HT-29 (cell line): ENCODE measurements at regions not wholly inside any gene's neighbourhood (a gene's known extent, or its start where the extent isn't known, plus 50 kb on each side); places are given as distances from the start of the nearest gene placed in this dataset.

Experiments used
- DNase-seq: peaks from one replicate; pipeline ENCODE4 v3.0.0-alpha.2; 2015; ENCODE audit warnings: low spot score

GRCh38 chr1:55987491-55988249, 591.7 kb downstream of the PLPP3 start:
- no peak for DNase-seq

DNA sequence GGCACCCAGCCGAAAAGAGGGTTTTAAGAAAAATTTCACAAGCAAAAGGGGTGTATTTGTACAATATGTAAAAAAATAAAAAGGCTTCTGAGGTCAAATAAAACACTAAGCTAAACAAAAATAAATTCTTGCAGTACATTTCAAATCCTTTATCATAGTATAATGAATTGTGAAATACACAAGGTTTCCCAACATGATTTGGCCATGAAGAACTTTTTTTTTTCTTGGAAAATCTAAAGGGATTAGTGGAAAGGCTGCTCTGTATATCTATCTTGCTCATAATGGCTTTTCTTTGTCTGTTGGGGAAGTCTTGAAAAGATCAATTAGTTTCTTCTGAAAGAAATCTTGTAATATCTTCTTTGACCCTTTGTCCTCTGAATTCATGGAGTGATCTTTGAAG, 593.4 kb downstream of the PLPP3 start:
- no peak for DNase-seq

GRCh38 chr1:55981010-55981650, 598.2 kb downstream of the PLPP3 start:
- DNase-seq = no peak

- DNase-seq = no peak
These were observed 598.8 kb downstream of the PLPP3 start for GRCh38 chr1:55980582-55980981.

DNA sequence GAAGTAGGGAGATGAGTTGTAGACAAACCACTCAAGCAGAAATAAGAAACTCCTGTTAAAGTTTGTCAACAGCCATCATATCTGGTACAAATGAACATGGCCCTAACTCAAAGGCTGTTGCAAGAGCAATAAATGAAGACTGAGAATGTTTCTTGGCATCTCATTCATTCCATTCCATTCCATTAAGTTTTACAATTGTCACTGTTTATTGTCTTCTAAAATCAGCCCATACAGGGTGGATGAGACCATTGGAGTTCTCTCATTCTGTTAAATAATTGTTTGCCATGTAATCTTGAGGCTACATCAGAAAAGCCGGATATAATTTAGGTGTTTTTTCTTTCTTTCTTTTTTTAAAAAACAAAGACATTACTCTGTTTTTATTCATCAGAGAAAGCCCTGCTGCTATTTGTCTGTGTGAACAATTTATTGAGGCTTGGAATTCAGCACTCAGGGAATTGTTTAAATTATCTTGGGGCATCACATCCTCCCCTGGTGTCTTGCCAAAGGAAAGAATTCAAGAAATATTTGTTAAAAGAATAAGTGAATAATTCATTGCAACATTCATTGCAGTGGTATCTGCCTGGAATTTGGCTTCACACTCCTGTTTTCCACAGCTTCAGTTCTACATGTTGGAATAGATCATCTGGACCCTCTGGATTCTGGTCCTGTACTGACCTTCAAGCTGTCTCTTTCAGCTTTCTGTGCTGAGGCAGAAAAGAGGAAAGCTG, 604.5 kb downstream of the PLPP3 start:
- DNase-seq = no peak

DNA sequence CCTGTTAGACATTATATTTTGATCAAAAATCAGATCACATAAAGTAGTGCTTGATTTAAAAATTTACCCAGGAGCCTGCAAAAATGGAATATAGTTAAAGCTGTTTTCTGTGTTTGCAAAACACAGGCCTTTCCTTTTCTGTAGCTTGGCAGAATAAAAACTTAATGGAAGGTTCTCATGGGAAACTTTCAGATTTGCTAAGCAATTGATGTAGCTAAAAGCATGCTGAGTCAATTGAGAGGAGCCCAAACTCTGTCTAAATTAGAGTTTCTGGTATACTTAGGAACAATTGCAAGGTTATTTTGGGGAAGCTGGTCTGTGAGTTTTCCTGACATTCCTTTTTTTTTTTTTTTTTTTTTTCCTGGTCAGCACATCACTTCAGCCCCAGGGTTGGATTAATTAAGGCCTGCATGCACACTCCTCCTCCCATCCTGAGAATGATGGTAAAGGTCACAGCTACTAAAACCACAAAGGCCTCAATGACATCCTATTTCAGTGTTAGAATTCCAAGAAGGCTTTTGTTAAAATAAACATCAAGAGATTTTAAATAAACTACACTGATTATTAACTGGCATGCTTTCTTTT, 608.7 kb downstream of the PLPP3 start:
- DNase-seq = no peak

GRCh38 chr1:55969322-55969721, 610.0 kb downstream of the PLPP3 start:
- DNase-seq = no peak

GRCh38 chr1:55968661-55969060, 610.7 kb downstream of the PLPP3 start:
- DNase-seq = no peak

GRCh38 chr1:55965981-55966461, 613.3 kb downstream of the PLPP3 start:
- no peak for DNase-seq

GRCh38 chr1:55962472-55962871, 616.9 kb downstream of the PLPP3 start:
- DNase-seq = no peak

DNA sequence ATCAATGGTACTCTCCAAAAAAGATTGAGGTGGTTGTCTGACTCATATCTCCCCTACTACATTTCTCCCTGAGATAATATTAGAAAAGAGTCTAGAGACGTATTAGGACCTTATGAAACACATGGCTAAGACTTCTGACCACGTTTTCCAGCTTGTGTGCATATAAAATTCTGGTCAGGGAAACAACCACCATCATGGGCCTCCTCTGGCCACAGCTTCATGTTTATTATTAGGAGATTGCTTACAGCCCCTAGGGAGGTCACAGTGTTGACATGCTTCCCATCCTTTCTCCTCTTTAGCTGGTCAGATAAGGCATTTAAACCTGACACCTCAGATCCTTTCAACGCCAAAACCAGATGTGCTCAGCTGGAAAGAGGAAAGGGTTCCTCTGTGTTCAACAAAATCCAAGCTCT, 620.2 kb downstream of the PLPP3 start:
- no peak for DNase-seq

DNA sequence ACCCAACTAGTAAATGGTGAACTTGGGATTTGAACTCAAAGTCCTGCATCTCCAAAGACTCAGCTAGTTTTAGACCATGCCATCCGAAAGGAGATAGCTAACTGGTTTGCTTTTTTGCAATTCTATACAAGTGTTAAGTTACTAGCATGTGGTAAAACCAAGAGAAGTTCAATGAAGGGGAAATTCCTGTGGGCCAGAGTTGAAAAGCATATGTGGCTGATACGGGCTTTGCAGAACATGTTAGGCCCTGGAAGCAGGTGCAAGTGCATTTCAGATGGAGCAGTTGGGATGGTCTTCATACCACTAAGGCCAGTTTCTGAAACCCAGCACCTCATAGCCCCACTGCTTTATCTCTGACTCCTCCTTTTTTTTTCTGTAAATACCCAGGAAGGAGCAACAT, 620.9 kb downstream of the PLPP3 start:
- DNase-seq = no peak

- DNase-seq = no peak
These were observed 622.1 kb downstream of the PLPP3 start for GRCh38 chr1:55957276-55957675.

- DNase-seq = no peak
These were observed 624.2 kb downstream of the PLPP3 start for GRCh38 chr1:55955016-55955621.

GRCh38 chr1:55951291-55951690, 628.1 kb downstream of the PLPP3 start:
- no peak for DNase-seq

DNA sequence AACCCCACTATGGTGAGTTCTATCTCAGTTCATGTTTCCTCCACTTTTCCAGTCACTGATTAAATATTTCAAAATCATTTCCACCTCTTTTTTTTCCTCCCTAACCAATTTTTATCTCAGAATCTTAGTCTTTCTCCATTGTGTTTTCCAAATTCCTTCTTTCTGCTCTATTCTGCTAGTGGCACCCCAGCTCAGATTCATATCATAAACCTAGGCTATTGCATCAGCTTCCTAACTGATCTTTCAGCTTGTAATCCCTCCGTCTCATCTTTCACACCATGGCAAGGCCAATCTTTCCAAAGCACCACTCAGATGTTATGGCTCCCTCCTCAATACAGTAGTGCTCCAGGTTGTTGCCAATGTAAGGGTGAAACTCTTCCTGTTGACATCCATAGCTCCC, 631.9 kb downstream of the PLPP3 start:
- DNase-seq = no peak

- no peak for DNase-seq
These were observed 635.5 kb downstream of the PLPP3 start for GRCh38 chr1:55943721-55944435.

- no peak for DNase-seq
These were observed 636.4 kb downstream of the PLPP3 start for GRCh38 chr1:55943012-55943411.

GRCh38 chr1:55939866-55940265, 639.5 kb downstream of the PLPP3 start:
- no peak for DNase-seq

DNA sequence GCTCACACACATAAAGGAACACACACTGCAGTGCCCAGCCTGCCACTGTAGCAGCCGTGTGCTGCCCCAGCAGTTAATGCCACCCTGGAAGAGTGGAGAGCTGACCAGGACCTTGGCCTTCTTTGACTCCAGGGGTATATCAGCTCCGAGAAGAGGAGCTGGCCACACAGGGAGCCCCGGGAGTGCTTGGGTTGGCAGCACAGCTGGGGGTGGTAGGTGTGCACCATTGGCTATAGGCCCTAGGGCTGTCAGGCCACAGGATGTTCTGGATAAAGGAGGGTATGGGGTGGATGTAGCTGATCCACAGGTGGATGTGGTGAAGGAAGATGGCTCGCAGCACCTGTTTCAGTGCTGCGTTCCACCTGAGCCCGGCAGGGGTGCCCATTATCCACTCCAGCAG, 640.5 kb downstream of the PLPP3 start:
- DNase-seq = no peak

DNA sequence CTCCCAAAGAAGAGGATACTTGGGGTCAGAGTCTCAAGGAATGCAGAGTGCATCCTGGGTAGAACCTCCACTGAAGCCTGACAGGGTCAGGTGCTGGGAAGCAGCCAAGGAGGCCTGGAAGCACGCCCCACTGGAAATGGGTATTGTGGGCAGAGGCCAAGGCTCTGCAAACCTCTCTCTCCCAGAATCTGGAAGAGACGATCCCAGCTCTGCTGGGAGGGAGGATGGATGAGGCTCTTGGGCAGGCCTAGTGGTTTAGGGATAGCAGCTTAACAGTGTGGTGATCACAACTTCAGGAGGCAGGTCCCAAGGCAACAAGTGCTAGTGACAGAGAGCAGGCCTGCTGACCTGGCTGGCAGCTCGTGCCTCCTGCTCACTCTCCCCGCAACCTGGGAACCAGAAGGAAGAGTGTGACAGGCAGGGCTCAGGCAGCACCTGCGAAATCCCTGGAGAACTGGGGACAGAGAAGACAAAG, 641.0 kb downstream of the PLPP3 start:
- DNase-seq = no peak
